ENCODE measurements at regions not wholly inside any gene's neighbourhood (a gene's known extent, or its start where the extent isn't known, plus 50 kb on each side); places are given as distances from the start of the nearest gene placed in this dataset.
A peak's percentile ranks its signal among the peaks of the same experiment; 100 is the strongest.
"Not testable (repeated sequence)": the region's sequence is repeated elsewhere in the genome, so short reads cannot be mapped to it uniquely, and the experiment has no call there.

DNA sequence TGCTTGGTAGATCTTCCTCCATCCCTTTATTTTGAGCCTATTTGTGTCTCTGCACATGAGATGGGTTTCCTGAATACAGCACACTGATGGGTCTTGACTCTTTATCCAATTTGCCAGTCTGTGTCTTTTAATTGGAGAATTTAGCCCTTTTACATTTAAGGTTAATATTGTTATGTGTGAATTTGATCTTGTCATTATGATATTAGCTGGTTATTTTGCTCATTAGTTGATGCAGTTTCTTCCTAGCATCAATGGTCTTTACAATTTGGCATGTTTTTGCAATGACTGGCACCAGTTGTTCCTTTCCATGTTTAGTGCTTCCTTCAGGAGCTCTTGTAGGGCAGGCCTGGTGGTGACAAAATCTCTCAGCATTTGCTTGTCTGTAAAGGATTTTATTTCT lies 72.4 kb downstream of the HNRNPD start:
- H3K4me1 Mint-ChIP-seq; DNase-seq; intact Hi-C loops (cut with DNase I, micrococcal nuclease); H3K36me3 Mint-ChIP-seq (ENCODE audit: low read depth); POLR2A ChIA-PET; H3K27ac Mint-ChIP-seq; H3K4me3 Mint-ChIP-seq; H3K9me3 Mint-ChIP-seq (ENCODE audit: low read depth); ATAC-seq; H3K27me3 Mint-ChIP-seq; CTCF ChIA-PET: not testable (repeated sequence)

DNA sequence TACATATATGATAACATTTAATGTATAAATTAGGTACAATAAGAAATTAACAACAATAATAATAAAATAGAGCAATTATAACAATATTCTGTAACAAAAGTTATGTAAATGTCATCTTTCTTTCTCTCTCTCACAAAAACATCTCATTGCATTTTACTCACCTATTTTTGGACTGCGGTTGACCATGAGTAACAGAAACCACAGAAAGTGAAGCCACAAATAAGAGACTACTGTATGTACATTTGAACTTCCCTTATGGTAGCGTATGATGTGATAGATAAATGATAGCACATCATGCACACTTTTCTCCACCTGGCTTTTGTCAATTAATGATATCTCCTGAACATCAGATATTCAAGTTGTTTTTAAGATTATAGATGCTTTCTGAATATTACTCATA lies 80.5 kb downstream of the HNRNPD start:
- intact Hi-C loops (cut with DNase I, micrococcal nuclease): no loop called here
- no peak overlapping the region for H3K4me3 Mint-ChIP-seq
- H3K36me3 Mint-ChIP-seq (ENCODE audit: low read depth): no peaks in the 10 kb centered on the region
- no peaks in the 10 kb centered on the region for H3K9me3 Mint-ChIP-seq (ENCODE audit: low read depth)
- no peak overlapping the region for H3K27ac Mint-ChIP-seq
- DNase-seq (peak; percentile 18), ATAC-seq (peak; percentile 71)
- peaks cover 7% of the 10 kb centered on the region for H3K4me1 Mint-ChIP-seq
- H3K27me3 Mint-ChIP-seq: no peaks in the 10 kb centered on the region
- ChIA-PET POLR2A (no interaction called here), CTCF (no interaction called here)

GRCh38 chr4:82287720-82288119 lies 86.1 kb downstream of the HNRNPD start:
- H3K4me3 Mint-ChIP-seq: no peak overlapping the region
- peak; percentile 9 for ATAC-seq
- no peaks in the 10 kb centered on the region for H3K27me3 Mint-ChIP-seq
- no peak overlapping the region for H3K27ac Mint-ChIP-seq
- no peaks in the 10 kb centered on the region for H3K36me3 Mint-ChIP-seq (ENCODE audit: low read depth)
- CTCF ChIA-PET: interaction anchor here (0.6 to 1.1 kb wide), 2 partner anchors 19 to 73 kb away, joined by 3 read pairs; no protein-coding TSS in a partner anchor
- POLR2A ChIA-PET: no interaction called here
- peaks cover 13% of the 10 kb centered on the region for H3K4me1 Mint-ChIP-seq
- intact Hi-C loops (cut with DNase I, micrococcal nuclease): loop anchor here (5.0 to 10.0 kb wide), 3 partner anchors 65 to 880 kb away; partner anchors contain the start of gene LIN54 (in 1 of the 2)
- H3K9me3 Mint-ChIP-seq (ENCODE audit: low read depth): no peaks in the 10 kb centered on the region
- DNase-seq: peak; percentile 18

GRCh38 chr4:82284858-82285805 lies 88.7 kb downstream of the HNRNPD start:
- peak; percentile 99 for ATAC-seq
- Mint-ChIP-seq H3K27me3 (no peaks in the 10 kb centered on the region), H3K4me3 (peak overlapping the region; percentile 68), H3K9me3 (ENCODE audit: low read depth) (no peaks in the 10 kb centered on the region), H3K4me1 (peaks cover 13% of the 10 kb centered on the region), H3K36me3 (ENCODE audit: low read depth) (no peaks in the 10 kb centered on the region), H3K27ac (peak overlapping the region; percentile 62)
- intact Hi-C loops (cut with DNase I, micrococcal nuclease): loop anchor here (1.0 to 10.0 kb wide), 10 partner anchors 67 to 878 kb away; partner anchors contain the start of genes LIN54 (in 1 of the 2), RASGEF1B (in 1 of the 2) and THAP9 (in 1 of the 2)
- CTCF ChIA-PET: interaction anchor here (0.6 to 5.4 kb wide), 18 partner anchors 9 to 522 kb away, joined by 3 to 36 read pairs (median 4); no protein-coding TSS in a partner anchor
- DNase-seq: peak; percentile 100
- POLR2A ChIA-PET: interaction anchor here (0.5 to 1.3 kb wide), 3 partner anchors 65 to 146 kb away, joined by 3 to 5 read pairs (median 4); no protein-coding TSS in a partner anchor

GRCh38 chr4:82284475-82284857 lies 89.3 kb downstream of the HNRNPD start:
- CTCF ChIA-PET: interaction anchor here (0.6 to 5.4 kb wide), 13 partner anchors 9 to 140 kb away, joined by 3 to 36 read pairs (median 5); no protein-coding TSS in a partner anchor
- Mint-ChIP-seq H3K4me3 (peak overlapping the region; percentile 68), H3K36me3 (ENCODE audit: low read depth) (no peaks in the 10 kb centered on the region), H3K9me3 (ENCODE audit: low read depth) (no peaks in the 10 kb centered on the region), H3K4me1 (peaks cover 13% of the 10 kb centered on the region), H3K27me3 (no peaks in the 10 kb centered on the region), H3K27ac (peak overlapping the region; percentile 45)
- POLR2A ChIA-PET: interaction anchor here (1.3 kb wide), 1 partner anchor 145 kb away, joined by 4 read pairs; no protein-coding TSS in a partner anchor
- DNase-seq (no peak), ATAC-seq (no peak)
- intact Hi-C loops (cut with DNase I, micrococcal nuclease): loop anchor here (1.0 to 10.0 kb wide), 4 partner anchors 90 to 730 kb away; partner anchors contain the start of genes LIN54 (in 1 of the 2) and THAP9 (in 1 of the 2)

DNA sequence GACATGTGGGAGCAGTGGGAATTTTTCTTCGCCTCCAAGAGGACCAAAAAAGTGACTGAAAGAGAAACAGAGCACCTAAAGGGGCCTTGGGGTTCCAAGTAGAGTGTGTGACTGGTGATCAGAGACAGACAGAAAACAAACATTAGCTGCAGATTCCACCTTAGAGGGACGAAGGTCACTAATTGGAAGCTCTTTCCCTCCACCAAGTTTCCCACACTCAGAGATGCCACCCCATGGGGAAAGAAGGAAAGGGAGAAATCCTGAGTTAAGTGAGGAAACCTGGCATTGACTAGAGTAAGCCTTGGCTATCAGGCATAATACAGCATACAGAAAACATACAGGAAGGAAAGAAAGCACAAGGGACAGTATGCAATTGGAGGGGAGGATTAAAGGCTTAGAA lies 90.9 kb downstream of the HNRNPD start:
- intact Hi-C loops (cut with DNase I, micrococcal nuclease): loop anchor here in 1 of 2 experiments (10.0 kb wide), 1 partner anchor 732 kb away; the partner anchor contains the start of gene LIN54
- no peak overlapping the region for H3K27ac Mint-ChIP-seq
- no peak overlapping the region for H3K4me3 Mint-ChIP-seq
- ChIA-PET POLR2A (no interaction called here), CTCF (interaction anchor here (0.8 to 5.4 kb wide), 5 partner anchors 10 to 78 kb away, joined by 3 to 36 read pairs (median 5); no protein-coding TSS in a partner anchor)
- H3K9me3 Mint-ChIP-seq (ENCODE audit: low read depth): no peaks in the 10 kb centered on the region
- H3K4me1 Mint-ChIP-seq: peaks cover 13% of the 10 kb centered on the region
- ATAC-seq (no peak), DNase-seq (no peak)
- no peaks in the 10 kb centered on the region for H3K36me3 Mint-ChIP-seq (ENCODE audit: low read depth)
- no peaks in the 10 kb centered on the region for H3K27me3 Mint-ChIP-seq

DNA sequence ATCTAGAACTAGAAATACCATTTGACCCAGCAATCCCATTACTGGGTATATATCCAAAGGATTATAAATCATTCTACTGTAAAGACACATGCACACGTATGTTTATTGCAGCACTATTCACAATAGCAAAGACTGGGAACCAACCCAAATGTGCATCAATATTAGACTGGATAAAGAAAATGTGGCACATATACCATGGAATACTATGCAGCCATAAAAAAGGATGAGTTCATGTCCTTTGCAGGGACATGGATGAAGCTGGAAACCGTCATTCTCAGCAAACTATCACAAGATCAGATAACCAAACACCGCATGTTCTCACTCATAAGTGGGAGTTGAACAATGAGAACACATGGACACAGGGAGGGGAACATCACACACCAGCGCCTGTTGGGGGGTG lies 94.2 kb downstream of the HNRNPD start:
- peaks cover 10% of the 10 kb centered on the region for H3K4me1 Mint-ChIP-seq
- H3K27ac Mint-ChIP-seq; H3K4me3 Mint-ChIP-seq; CTCF ChIA-PET; H3K36me3 Mint-ChIP-seq (ENCODE audit: low read depth); ATAC-seq; H3K27me3 Mint-ChIP-seq; H3K9me3 Mint-ChIP-seq (ENCODE audit: low read depth); intact Hi-C loops (cut with DNase I, micrococcal nuclease); DNase-seq; POLR2A ChIA-PET: not testable (repeated sequence)

DNA sequence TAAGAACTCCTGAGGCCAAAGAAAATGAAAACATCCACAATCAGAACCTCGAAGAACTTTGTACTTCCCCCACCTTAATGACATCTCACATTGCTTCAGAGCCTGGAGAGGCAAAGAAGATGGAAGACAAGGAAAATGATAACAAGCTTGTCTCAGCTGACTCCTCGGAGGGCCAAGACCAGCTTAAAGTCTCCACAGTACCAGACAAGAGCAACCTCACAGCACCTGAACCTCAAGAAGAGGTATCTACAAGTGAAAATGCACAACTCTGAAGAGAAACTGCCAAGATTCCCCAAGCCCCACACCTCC lies 97.5 kb downstream of the HNRNPD start:
- DNase-seq (no peak), ATAC-seq (no peak)
- POLR2A ChIA-PET: no interaction called here
- Mint-ChIP-seq H3K27me3 (no peaks in the 10 kb centered on the region), H3K4me1 (peaks cover 17% of the 10 kb centered on the region), H3K27ac (no peak overlapping the region), H3K9me3 (ENCODE audit: low read depth) (no peaks in the 10 kb centered on the region), H3K36me3 (ENCODE audit: low read depth) (no peaks in the 10 kb centered on the region), H3K4me3 (no peak overlapping the region)
- CTCF ChIA-PET: interaction anchor here (0.9 to 1.9 kb wide), 3 partner anchors 8 to 45 kb away, joined by 4 to 7 read pairs (median 4); no protein-coding TSS in a partner anchor
- intact Hi-C loops (cut with DNase I, micrococcal nuclease): no loop called here

GRCh38 chr4:82275431-82276331 lies 98.1 kb downstream of the HNRNPD start:
- Mint-ChIP-seq H3K36me3 (ENCODE audit: low read depth) (no peaks in the 10 kb centered on the region), H3K4me1 (peaks cover 19% of the 10 kb centered on the region), H3K27ac (no peak overlapping the region), H3K4me3 (no peak overlapping the region), H3K9me3 (ENCODE audit: low read depth) (no peaks in the 10 kb centered on the region), H3K27me3 (no peaks in the 10 kb centered on the region)
- ChIA-PET CTCF (interaction anchor here (1.0 kb wide), 1 partner anchor 9 kb away, joined by 4 read pairs; no protein-coding TSS in a partner anchor), POLR2A (no interaction called here)
- ATAC-seq: peak; percentile 49
- intact Hi-C loops (cut with DNase I, micrococcal nuclease): no loop called here
- no peak for DNase-seq

DNA sequence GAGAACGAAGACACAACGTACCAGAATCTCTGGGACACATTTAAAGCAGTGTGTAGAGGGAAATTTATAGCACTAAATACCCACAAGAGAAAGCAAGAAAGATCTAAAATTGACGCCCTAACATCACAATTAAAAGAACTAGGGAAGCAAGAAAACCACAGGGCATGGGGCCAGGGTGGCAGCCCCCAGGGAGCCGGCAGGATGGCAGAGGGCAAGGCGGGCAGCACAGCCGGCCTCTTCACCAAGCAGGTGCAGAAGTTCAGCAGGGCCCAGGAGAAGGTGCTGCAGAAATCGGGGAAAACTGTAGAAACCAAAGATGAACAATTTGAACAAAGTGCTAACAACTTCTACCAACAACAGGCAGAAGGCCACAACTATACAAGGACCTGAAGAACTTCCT lies 99.1 kb downstream of the HNRNPD start:
- ATAC-seq: not testable (repeated sequence)

DNA sequence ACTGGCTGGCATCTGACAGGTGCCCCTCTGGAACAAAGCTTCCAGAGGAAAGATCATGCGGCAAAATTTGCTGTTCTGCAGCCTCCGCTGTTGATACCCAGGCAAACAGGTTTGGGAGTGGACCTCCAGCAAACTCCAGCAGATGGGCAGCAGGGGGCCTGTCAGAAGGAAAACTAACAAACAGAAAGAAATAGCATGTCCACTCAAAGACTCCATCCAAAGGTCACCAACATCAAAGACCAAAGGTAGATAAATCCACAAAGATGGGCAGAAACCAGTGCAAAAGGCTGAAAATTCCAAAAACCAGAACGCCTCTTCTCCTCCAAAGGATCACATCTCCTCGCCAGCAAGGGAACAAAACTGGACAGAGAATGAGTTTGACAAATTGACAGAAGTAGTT lies 101.3 kb downstream of the HNRNPD start:
- H3K4me3 Mint-ChIP-seq; ATAC-seq; DNase-seq; H3K27ac Mint-ChIP-seq; intact Hi-C loops (cut with DNase I, micrococcal nuclease); POLR2A ChIA-PET; H3K36me3 Mint-ChIP-seq (ENCODE audit: low read depth); H3K9me3 Mint-ChIP-seq (ENCODE audit: low read depth); H3K27me3 Mint-ChIP-seq: not testable (repeated sequence)
- CTCF ChIA-PET: interaction anchor here (0.9 to 2.2 kb wide), 2 partner anchors 11 to 13 kb away, joined by 3 to 6 read pairs; no protein-coding TSS in a partner anchor
- H3K4me1 Mint-ChIP-seq: peaks cover 30% of the 10 kb centered on the region

More for the DNA sequence above, 99.1 kb downstream of the HNRNPD start:
- H3K9me3 Mint-ChIP-seq (ENCODE audit: low read depth); DNase-seq; H3K36me3 Mint-ChIP-seq (ENCODE audit: low read depth); H3K27me3 Mint-ChIP-seq; H3K27ac Mint-ChIP-seq; intact Hi-C loops (cut with DNase I, micrococcal nuclease); POLR2A ChIA-PET; CTCF ChIA-PET; H3K4me3 Mint-ChIP-seq: not testable (repeated sequence)
- H3K4me1 Mint-ChIP-seq: peaks cover 19% of the 10 kb centered on the region

Data from activated CD4-positive, alpha-beta T cell treated with anti-CD3 and anti-CD28 coated beads for 36 hours (primary cell).